SKM-1 (cell line): ENCODE measurements at regions not wholly inside any gene's neighbourhood (a gene's known extent, or its start where the extent isn't known, plus 50 kb on each side); places are given as distances from the start of the nearest gene placed in this dataset.

Source experiments
- DNase-seq: peaks from one replicate; lab custom pipeline; 2025; ENCODE audit not compliant: unreplicated experiment; lab: John Stamatoyannopoulos, UW

DNA sequence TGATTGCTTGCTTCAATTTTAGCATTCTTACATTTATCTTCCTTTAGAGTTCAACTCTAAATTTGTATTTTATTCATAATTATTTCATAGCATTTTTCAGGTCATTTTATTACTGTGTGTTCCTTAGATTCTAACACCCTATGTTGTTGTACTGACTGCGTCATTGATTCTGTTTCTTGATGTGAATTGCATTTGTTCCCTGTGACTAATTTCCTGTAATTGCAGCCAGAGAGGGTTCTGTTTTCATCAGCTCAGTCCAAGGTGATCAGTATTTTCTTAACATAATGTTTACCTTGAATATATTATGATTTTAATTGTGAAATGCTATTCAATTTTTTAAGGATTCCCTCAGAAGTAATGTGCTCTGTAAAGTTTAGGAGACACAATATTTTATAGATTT is 970.2 kb upstream of the PIK3C3 start:
- no peak for DNase-seq

DNA sequence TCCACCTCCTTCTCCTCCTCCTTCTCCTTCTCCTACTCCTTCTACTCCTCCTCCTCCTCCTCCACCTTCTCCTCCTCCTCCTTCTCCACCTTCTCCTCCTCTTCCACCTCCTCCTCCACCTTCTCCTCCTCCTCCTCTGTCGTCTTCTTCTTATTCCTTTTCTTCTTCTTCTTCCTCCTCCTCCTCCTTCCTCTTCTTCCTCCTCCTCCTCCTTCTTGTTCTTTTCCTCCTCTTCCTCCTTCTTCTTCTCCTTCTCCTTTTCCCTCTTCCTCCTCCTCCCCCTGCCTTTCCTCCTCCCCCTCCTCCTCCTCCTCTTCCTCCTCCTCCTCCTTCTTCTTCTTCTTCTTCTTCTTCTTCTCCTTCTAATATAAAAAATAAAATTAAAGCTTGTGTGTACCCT is 971.2 kb upstream of the PIK3C3 start:
- DNase-seq: no peak

DNA sequence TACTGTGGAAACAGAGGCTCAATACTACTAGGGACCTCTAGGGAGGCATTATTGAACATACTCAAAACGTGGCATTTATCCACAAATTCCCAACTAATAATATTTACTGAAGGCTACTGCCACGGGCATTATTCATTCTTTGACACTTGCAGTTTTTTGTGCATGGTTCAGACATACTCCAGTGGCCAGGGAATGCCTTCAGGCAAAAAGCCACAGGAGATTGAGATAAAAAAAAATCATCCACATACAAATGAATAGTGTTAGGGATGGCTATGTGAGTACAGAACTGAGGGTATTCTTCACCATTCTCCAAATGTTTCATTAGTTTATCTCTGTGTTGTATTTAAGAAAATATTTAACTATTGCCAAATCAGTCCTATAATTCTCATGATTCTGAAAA is 974.9 kb upstream of the PIK3C3 start:
- no peak for DNase-seq

DNA sequence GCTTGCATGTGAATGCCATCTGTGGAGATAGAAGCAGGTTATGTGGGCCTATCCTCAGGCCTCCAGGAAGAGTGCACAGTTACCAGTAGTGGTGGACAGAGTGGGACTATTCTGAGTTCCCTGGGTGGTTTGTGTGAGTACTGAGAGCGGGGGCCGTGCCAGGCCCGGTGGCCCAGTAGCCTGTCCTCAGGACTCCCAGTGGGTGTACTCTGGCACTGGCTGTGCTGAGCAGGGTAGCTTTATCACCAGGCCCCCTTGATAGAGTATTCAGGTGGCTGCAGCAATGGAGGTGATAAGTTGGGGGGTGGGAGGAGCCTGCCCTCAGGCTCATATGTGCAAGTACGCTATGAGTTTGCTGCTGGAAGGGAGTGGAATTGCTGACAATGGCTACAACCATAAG is 979.0 kb upstream of the PIK3C3 start:
- no peak for DNase-seq

DNA sequence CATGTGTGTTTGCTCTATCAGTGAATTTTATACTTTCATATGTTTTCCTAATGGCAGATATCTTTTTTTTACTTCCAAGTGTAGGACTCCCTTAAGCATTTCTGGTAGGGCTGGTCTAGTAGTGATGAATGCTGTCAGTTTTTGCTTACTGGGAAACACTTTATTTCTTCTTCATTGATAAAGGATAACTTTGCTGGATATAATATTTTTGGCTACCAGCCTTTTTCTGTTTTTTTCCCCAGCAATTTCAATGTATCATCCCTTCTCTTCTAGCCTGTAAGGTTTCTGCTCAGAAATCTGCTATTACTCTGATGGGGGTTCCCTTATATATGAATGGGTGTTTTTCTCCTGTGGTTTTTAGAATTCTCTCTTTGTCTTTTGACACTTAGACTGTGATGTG is 980.6 kb upstream of the PIK3C3 start:
- no peak for DNase-seq

DNA sequence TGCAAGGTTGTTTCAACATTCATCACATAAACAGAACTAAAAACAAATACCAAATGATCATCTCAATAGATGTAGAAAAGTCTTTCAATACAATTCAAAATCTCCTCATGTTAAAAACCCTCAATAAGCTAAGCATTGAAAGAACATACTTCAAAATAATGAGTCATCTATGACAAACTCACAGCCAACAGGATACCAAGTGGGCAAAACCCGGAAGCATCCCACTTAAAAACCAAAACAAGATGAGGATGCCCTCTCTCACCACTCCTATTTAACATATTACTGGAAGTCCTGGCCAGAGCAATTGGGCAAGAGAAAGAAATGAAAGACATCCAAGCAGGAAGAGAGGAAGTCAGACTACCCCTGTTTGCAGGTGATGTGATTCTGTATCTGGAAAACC is 992.2 kb upstream of the PIK3C3 start:
- DNase-seq: no peak

DNA sequence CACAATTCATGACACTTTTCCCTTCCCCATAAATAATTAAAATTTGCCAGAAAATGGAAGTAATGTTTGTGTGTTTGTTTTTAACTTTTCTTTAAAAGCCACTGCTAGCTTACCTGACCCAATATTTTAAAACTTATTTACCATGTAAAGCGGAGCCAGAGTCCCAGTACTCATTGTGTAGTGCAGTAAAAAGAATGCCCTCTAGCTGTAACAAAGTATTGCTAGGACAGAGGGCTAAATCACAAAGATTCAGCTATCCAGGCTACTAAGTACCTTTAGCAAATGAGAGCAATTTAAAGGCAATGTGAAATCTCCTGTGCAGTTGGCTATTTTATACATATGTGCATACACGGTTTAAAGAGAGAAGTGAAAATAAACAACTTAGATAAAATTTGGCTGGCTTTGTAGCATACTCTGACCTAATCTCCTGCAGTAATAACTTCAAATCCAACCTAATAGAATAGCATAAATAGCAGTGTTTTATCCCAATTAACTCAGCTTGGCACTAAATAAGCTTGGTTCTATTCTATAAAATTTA is 997.4 kb upstream of the PIK3C3 start:
- DNase-seq: no peak

DNA sequence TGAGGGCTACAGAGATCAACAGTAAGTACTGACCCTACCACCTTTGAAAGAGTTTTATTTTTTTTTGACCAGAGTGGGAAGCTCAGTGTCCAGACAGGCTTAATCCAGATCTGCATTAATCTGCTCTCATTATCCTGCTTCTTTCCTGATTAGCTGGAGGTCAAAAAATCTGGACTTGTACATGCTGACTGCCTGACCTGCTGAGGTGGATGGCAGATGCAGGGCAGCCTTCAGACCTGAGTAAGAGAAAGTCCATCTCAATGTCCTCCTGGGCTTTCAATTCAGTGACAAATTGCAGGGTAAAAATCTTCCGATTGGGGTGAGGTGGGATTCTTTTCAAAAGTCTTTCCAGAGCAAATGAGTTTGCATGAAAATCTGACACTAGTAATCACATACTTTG is 998.8 kb upstream of the PIK3C3 start:
- DNase-seq: no peak

DNA sequence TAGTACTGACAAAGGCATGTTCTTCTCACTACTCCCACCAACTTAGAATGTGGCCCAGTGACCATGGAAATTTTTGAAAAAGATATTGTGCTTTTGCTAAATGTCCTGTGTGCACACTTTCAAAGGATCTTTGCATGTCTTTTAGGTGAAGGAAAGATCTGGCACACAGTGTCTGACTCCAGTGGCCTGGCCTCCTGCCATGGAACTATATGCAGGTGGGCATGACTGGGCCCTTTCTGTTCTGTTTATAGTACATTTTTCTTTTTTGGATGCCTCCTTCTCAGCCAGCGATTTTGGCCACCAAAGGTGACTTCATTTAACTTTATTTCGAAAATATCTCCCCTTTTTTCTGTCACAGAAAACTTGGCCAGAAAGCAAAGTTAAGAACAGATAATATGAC is 999.7 kb upstream of the PIK3C3 start:
- DNase-seq: no peak

DNA sequence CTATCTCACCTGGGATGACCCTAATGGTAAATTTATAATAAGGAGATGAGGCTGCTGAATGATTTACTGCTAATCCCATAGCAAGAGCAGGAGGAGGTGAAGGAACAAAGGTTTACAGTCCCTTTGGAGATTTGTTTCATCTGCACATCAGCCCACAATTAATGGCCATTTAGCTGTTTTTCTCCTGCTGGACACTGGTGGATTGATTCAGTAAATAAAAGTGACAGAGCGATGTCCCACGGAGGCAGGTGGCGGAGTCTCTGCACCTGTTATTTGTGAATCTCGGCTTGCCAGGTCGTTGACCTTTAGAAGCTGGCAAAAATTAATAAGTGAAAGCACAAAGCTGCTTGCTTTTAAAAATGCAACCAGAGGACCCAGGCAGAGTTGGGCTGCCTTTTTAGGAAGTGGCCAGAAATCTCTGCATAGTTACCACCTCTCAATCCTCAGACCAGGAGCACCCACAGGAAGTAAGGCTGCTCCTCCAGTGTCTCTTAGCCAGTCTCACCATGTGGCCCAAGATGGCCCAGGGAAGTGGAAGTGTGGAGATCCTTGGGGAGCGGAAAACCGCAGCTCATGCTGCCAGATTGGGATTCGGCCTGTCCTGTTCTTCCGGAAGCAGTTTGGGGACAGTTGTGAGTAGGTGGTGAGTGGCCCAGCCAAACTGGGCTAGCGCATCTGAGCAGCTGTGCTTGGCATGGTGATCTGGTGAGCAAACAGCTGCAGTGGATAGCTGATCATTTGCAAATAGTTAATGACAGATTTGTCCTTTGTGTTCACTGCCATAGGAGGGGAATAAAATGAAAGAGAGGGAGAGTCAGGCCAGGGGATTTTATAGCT is 1005.7 kb upstream of the PIK3C3 start:
- DNase-seq: no peak

DNA sequence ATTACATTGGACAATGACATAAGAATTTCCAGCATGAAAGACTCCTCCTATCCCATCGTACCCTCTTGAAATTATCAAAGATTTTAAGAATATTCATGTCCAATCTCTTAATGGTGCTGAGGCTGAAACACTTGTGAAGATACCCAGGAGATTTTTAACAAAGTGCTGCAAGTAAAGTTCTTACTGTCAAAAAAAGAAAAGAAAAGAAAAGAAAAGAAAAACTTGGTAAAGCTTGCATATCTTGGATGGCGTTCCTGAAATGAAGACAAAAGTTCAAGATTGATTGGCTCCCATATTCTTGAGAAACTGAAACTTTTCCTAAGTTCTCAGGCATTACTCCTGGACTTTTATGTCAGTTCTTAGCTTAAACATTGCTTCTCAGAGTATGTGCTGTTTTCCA is 1010.5 kb upstream of the PIK3C3 start:
- DNase-seq: no peak

DNA sequence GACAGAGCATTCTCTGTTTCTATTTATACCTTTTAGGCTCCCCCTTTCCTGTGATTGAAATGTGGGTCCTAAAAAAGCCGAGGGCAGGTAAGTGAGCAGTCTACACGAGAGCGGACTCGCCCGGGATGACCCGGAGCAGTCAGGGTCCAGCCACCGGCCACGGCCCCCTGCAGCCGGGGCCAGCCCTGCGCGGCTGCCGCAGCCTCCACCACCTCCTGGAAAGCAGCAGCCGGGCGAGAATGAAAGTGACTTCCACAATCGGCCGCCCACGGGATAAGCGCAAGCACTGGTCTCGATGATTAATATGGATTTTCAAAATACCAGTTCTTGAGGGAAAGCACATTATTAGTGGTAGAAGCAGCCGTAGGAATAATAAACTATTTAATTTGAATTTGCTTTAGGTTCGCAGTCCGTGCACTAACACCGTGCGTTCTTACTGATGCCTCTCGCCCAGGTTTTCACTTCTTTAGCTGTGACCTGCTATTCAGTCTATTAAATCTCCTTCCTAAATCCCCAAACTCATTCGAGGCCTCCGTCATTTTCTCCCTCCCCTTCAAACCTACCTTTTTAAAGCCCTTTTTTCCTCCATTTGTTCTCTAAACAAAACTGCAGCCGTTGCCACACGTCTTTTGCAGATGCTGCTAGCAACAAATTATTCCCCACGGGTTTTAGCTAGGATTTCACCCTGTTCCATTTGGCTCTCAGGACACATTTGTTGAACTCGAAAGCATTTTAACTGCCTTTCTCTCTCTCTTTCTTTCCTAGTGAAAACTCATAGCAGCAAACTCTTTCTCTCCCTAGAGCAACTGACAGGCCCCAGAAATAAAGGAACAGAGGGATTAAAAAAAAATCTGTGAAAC is 1015.1 kb upstream of the PIK3C3 start:
- no peak for DNase-seq

DNA sequence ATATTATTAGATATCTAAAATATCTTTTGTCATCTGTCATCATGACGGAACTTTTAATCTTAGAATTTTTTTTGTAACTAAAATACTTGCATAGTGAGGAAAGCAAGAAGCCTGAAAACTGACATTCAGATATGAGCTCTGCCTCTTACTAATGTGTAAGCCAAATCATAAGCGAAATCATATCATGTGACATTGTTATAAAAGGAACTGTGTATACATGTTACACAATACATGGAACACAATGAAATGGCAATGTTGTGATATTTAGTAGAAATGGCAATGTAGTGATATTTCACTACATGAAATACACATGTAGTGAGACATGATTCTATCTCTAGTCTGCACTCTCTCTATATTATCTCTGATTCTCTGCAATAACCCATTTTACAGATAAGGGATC is 1016.4 kb upstream of the PIK3C3 start:
- no peak for DNase-seq

DNA sequence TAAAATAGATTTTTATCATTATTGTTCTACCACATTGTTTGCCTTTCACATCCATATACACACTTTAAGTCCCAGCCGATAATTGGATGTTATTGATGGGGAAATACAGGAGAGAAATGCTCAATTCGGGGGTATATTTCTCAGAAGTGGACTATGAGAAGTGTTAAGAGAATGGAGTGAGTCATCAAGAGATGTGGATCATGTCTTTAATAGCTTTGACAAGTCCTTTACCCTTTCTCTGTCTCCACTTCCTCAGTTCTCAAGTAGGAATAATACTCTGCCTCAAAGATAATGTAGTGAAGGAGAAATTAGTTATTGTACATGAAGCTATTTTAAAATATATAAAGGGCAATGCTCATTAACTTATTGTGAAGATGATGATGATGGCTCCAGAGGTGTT is 1017.6 kb upstream of the PIK3C3 start:
- DNase-seq: no peak

DNA sequence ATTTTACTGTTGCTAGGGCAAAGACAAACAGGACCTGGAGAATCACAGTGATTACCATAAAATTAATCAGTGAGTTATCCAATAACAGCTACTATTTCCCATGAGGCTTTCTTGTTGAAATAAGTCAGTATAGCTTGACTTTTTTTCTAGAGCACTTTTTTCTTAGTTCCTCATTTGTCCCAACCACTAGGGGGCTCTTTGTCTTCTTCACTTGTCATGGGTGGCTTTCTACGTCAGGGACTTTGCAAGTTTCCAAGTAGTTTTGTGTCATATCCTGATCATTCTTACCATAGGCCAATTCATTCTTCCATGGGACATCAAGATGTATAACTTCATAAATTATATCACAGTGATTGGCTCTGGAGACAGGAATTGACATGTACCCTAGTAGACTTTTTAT is 1019.6 kb upstream of the PIK3C3 start:
- DNase-seq: no peak

DNA sequence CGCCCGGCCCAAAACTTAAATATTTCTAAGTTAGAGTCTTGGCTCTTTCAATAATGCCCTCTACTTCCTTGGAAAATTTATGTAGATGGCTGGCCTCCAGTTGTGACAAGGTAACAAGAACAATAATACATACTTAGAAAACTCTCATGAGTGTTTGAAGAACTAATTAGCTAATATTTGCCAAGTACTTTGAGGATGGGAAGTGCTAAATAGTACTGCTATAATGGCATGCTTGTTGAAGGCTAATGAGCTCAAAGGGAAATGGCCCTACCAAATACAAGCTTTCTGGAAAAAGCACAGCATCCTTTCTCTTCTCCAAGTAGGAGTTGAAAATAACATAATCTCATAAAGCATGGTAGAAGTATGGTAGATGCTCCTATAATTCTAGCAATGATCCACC is 1022.2 kb upstream of the PIK3C3 start:
- no peak for DNase-seq

DNA sequence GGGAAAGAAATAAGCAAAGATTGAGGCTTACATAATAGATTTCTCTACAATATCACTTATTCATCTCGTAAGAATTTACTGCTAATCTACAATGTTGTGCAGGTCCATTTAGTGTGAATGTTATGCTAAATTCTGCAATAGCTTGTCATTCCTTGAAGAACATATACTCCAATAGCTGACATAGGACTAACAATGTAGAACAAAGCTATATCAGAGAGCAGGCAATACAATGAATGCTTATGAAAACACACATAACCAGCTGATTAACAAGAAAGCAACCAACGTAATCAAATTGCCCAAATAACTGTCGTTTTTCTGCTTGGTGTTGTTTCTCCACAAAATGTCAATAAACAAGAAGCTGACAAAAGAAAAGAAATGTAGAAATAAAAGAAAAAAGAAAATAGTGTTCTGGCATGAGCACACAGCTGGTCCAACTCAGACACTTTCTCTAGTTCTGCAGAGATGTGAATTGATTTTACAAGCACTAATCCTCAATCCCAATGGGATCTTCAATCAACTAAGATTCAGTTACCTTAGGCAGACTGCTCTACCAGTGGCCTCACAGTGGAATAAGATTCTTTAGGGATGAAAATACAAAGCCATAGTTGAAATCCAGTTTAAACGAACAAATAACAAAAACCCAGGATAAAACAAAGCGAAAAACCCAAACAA is 1024.7 kb upstream of the PIK3C3 start:
- no peak for DNase-seq

DNA sequence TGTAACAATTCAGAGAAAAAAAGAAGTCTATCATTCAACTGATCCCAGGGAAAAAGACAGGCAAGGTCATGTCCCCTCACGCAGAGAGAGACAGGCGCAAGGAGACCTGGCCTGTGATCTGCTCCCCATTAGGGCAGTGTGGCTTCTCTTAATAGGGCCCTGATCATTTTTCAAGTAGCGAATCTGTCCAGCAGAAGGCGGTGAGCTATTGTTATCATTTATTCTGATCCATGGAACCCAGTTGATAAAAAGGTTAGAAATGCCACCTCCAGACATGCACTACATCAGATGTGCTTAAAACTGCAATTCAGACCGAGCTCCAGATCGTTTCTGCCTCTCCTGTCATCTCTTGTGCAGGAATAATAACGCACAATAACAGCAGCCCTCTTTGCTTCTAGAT is 1025.6 kb upstream of the PIK3C3 start:
- DNase-seq: no peak

DNA sequence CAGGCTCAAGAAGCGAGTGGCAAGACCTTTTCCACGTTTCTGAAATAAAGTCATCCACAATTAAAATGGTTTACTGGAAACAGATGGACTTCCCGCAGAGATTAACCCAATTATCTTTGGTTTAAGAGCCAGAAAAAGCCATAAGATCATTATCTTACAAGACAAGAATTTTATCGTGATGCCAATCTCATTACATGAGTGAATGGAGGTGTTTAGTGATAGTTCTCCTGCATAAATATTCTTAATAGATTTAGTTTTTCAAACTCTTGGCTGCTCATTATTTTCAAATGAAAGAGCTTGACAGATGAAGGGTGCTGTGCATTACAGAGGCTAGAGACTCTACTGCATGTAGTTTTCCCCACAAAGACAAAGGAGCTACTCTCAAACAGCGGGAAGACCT is 1028.4 kb upstream of the PIK3C3 start:
- DNase-seq: no peak

DNA sequence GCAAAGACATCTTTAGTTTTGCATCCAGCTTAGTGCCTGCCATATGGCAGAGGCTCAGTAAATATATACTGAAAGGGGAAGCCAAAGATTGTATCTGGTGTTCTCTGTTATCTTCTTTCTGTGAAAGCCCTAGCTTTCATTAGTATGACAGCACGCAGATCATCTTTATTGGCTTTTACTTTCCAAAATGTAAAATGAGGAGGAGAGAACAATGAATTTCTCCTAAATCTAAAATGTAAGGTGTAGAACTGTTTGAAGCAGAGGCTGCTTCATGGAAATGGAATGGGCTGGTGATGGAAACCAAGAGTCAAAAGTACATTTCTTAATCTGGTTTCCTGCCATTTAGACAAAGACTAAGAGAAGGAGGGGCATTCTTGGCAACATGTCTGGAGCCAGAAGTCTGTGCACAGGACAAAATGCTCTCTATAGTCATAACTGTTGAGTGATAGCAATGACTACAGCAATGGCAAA is 1029.9 kb upstream of the PIK3C3 start:
- no peak for DNase-seq

DNA sequence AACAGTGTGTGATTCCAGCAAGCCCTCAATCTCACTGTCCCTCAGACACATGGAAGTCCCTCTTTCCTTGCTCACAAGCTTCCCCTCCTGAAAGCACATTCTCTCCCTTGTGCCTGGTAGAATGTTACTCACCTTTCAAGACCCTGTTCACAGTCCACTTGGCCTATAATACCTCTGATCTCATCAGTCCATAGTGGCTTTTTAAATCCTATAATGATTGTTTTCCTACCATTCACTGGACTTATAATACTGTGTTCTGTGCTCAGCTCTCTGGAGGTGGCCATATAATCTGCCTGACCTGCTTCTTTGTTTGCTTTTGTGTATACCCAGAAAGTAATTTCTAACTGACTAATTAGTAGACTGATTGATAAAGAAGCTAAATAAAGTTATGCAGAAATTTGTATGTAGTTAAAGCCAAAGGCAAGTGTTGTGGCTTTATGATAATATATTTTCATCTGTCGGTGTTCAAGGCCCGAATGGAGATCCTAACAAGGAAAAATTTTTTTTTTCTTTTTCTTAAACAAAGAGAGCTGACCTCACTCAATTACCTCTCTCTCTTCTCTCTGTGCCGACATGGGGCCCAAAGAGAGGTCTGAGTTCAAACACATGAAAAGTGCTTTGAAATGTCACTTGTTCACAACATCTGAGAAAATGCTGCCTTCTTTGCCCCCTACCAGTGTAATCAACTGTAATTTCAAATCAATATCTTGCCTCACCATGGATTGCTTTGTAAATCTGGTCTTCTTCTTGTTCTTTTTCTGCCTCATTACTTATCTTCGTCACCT is 1033.0 kb upstream of the PIK3C3 start:
- no peak for DNase-seq
